Mesothelial cell of epicardium (in vitro differentiated cells): ENCODE measurements at regions not wholly inside any gene's neighbourhood (a gene's known extent, or its start where the extent isn't known, plus 50 kb on each side); places are given as distances from the start of the nearest gene placed in this dataset.

Experiments
- DNase-seq, 2 experiments: peaks; one replicate each; pipeline ENCODE4 v3.0.0; 2021; ENCODE audit warnings: low spot score in 2 of 2; ENCODE audit not compliant: unreplicated experiment in 2 of 2
- H3K27ac Mint-ChIP-seq: 2 replicates; pipeline ENCODE4 v1.8.0; 2021; ENCODE audit warnings: mixed read lengths
- H3K27me3 Mint-ChIP-seq: 2 replicates; pipeline ENCODE4 v1.8.0; 2021; ENCODE audit warnings: low read depth, mixed read lengths
- H3K36me3 Mint-ChIP-seq: 2 replicates; pipeline ENCODE4 v1.8.0; 2021; ENCODE audit warnings: mixed read lengths
- H3K4me1 Mint-ChIP-seq: 2 replicates; pipeline ENCODE4 v1.8.0; 2021; ENCODE audit warnings: mixed read lengths
- H3K4me3 Mint-ChIP-seq: 2 replicates; pipeline ENCODE4 v1.8.0; 2021; ENCODE audit warnings: mild to moderate bottlenecking, moderate library complexity, mixed read lengths
- H3K9me3 Mint-ChIP-seq: 2 replicates; pipeline ENCODE4 v1.8.0; 2021; ENCODE audit warnings: mixed read lengths
- TF ChIP-seq, protein P1 (sequence below): fragments of 200-600 bp; sonication (generic); IDR thresholded peaks from one replicate; pipeline ENCODE4 v1.5.0; 2021; ENCODE audit warnings: antibody characterized with exemption; ENCODE audit not compliant: unreplicated experiment

- peaks cover 3% of the 10 kb centered on the region for H3K4me1 Mint-ChIP-seq
- H3K4me3 Mint-ChIP-seq = no peak overlapping the region
- TF ChIP-seq, protein P1, sequence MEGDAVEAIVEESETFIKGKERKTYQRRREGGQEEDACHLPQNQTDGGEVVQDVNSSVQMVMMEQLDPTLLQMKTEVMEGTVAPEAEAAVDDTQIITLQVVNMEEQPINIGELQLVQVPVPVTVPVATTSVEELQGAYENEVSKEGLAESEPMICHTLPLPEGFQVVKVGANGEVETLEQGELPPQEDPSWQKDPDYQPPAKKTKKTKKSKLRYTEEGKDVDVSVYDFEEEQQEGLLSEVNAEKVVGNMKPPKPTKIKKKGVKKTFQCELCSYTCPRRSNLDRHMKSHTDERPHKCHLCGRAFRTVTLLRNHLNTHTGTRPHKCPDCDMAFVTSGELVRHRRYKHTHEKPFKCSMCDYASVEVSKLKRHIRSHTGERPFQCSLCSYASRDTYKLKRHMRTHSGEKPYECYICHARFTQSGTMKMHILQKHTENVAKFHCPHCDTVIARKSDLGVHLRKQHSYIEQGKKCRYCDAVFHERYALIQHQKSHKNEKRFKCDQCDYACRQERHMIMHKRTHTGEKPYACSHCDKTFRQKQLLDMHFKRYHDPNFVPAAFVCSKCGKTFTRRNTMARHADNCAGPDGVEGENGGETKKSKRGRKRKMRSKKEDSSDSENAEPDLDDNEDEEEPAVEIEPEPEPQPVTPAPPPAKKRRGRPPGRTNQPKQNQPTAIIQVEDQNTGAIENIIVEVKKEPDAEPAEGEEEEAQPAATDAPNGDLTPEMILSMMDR = no peak
- H3K9me3 Mint-ChIP-seq = no peaks in the 10 kb centered on the region
- DNase-seq = no peak
- no peaks in the 10 kb centered on the region for H3K36me3 Mint-ChIP-seq
- H3K27ac Mint-ChIP-seq = no peak overlapping the region
- peaks cover 3% of the 10 kb centered on the region for H3K27me3 Mint-ChIP-seq
These were observed 126.3 kb downstream of the GPAT3 start for GRCh38 chr4:83662204-83662603.

GRCh38 chr4:83661359-83661758 is 125.5 kb downstream of the GPAT3 start:
- Mint-ChIP-seq H3K9me3 (no peaks in the 10 kb centered on the region), H3K27me3 (peaks cover 2% of the 10 kb centered on the region), H3K27ac (no peak overlapping the region), H3K4me1 (peaks cover 3% of the 10 kb centered on the region), H3K36me3 (no peaks in the 10 kb centered on the region), H3K4me3 (no peak overlapping the region)
- DNase-seq = no peak
- TF ChIP-seq, protein P1 = no peak

DNA sequence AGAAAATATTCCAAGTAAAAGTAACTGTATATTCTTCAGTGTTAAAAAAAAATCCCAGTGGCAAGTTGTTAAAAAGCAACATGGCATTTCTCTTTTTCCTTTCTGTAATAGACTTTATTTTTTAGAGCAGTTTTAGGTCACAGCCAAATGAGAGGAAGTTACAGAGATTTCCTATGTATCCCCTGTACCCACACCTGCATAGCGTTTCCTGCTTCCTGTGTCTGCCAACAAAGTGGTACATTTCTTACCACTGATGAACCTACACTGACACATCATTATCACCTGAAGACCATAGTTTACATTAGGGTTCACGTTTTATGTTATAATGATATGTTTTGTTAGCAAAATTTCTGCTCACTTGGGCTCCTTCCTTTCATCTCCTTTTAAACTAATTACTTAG is 124.7 kb downstream of the GPAT3 start:
- H3K4me1 Mint-ChIP-seq = peaks cover 3% of the 10 kb centered on the region

DNA sequence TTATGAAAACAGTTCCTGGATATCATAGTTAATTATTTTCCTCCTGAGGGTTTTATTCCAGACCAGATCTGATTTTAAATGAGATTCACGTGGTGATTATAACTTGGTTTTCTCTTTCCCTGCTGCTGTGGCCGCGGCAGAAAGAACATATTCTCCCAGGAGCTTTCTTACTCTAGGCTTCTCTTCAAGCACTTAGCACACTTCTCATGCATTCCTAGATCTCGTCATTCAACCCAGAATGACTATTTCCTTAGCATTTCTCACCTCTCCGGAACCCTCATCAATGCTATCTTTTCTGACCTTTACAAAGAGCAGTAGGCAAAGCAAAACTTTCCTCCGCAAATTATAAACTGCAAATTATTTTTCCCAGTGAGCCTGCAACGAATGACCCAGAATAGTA is 122.9 kb downstream of the GPAT3 start:
- H3K27me3 Mint-ChIP-seq = no peaks in the 10 kb centered on the region
- no peaks in the 10 kb centered on the region for H3K9me3 Mint-ChIP-seq
- TF ChIP-seq, protein P1 = no peak
- no peak overlapping the region for H3K27ac Mint-ChIP-seq
- peaks cover 3% of the 10 kb centered on the region for H3K4me1 Mint-ChIP-seq
- H3K36me3 Mint-ChIP-seq = no peaks in the 10 kb centered on the region
- no peak overlapping the region for H3K4me3 Mint-ChIP-seq
- no peak for DNase-seq

More for the DNA sequence above, 124.7 kb downstream of the GPAT3 start:
- TF ChIP-seq, protein P1 = no peak
- no peak overlapping the region for H3K27ac Mint-ChIP-seq
- no peak for DNase-seq
- no peak overlapping the region for H3K4me3 Mint-ChIP-seq
- no peaks in the 10 kb centered on the region for H3K27me3 Mint-ChIP-seq
- no peaks in the 10 kb centered on the region for H3K36me3 Mint-ChIP-seq
- no peaks in the 10 kb centered on the region for H3K9me3 Mint-ChIP-seq

DNA sequence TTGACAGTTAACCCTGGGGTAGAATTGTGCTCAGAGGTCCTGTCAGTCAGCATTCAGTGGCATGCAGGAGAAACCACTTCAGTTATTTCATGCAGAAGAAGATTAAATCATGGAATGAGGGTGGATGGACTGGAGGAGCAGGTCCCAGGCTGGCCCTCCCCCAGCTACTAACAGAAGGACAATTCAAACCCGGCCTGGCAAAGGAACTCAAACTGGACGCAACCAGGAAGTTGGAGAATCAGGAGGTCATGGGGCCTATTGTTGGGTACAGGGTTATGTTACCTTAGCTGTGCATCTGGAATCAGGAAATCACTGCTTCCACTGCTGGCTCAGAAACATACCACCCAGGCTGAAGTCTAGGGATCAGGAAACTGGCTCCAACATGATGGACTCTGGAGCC is 121.4 kb downstream of the GPAT3 start:
- TF ChIP-seq, protein P1 = no peak
- DNase-seq = no peak
- H3K4me1 Mint-ChIP-seq = peaks cover 3% of the 10 kb centered on the region
- no peaks in the 10 kb centered on the region for H3K36me3 Mint-ChIP-seq
- no peak overlapping the region for H3K27ac Mint-ChIP-seq
- H3K9me3 Mint-ChIP-seq = no peaks in the 10 kb centered on the region
- H3K27me3 Mint-ChIP-seq = no peaks in the 10 kb centered on the region
- H3K4me3 Mint-ChIP-seq = no peak overlapping the region
